Stomach (tissue), 8 donors: ENCODE measurements at regions not wholly inside any gene's neighbourhood (a gene's known extent, or its start where the extent isn't known, plus 50 kb on each side); places are given as distances from the start of the nearest gene placed in this dataset.
"Not testable (repeated sequence)": the region's sequence is repeated elsewhere in the genome, so short reads cannot be mapped to it uniquely, and the experiment has no call there.

ENCODE experiments used
- DNase-seq, 2 donors: peaks; one replicate each; pipeline versions ENCODE4 v3.0.0 to v3.0.0-alpha.2; 2013 to 2019
- H3K27ac ChIP-seq, 5 donors: fragments of 200-600 bp in 4 of 5; sonication (generic) in 4 of 5; one replicate each; pipeline ENCODE4 v1.5.1; 2013 to 2019; ENCODE audit warnings: mild to moderate bottlenecking in 1 of 5, moderate library complexity in 1 of 5
- H3K27me3 ChIP-seq, 3 donors: fragments of 200-600 bp; sonication (generic); one replicate each; pipeline ENCODE4 v1.5.1; 2017 to 2019; ENCODE audit warnings: mixed run types in 1 of 3
- H3K36me3 ChIP-seq, 4 donors: fragments of 200-600 bp; sonication (generic); 1 replicate in 3 of 4; 2 replicates in 1 of 4; pipeline ENCODE4 v1.5.1; 2016 to 2019
- H3K4me1 ChIP-seq, 4 donors: fragments of 200-600 bp; sonication (generic); one replicate each; pipeline ENCODE4 v1.5.1; 2016 to 2019
- H3K4me3 ChIP-seq, 4 donors: fragments of 200-600 bp; sonication (generic) in 3 of 4; one replicate each; pipeline ENCODE4 v1.5.1; 2016 to 2019; ENCODE audit warnings: mild to moderate bottlenecking in 1 of 4
- H3K9me3 ChIP-seq, 4 donors: fragments of 200-600 bp; sonication (generic); one replicate each; pipeline ENCODE4 v1.5.1; 2016 to 2019
- EP300 ChIP-seq: sonication (generic); formaldehyde crosslinking; IDR thresholded peaks from one replicate; pipeline ENCODE4 v1.6.1; 2017; ENCODE audit warnings: antibody characterized with exemption
- POLR2A ChIP-seq, 4 donors: fragments of 450-650 bp; IDR thresholded peaks; one replicate each; pipeline ENCODE4 v1.6.1; 2016; ENCODE audit warnings: antibody characterized with exemption in 4 of 4, control low read depth in 2 of 4, mild to moderate bottlenecking in 1 of 4, moderate library complexity in 1 of 4
- POLR2AphosphoS5 ChIP-seq, 3 donors: sonication (generic); formaldehyde crosslinking; IDR thresholded peaks; one replicate each; pipeline ENCODE4 v1.6.1; 2016; ENCODE audit warnings: antibody characterized with exemption in 3 of 3
- WGBS, 5 donors: extraction: QIAGEN DNeasy Blood & Tissue Kit in 3 of 5; methylation state at CpG; one replicate each; pipeline versions ENCODE4 v1.1.5 to v1.1.7; 2013 to 2018; 5-methylcytosine and 5-hydroxymethylcytosine counted together
- intact Hi-C: fragments of 100-400 bp; cut with DNase I; formaldehyde crosslinking; loops from one replicate; pipeline ENCODE4 v1.15.1; 2023; ENCODE audit warnings: low total_unique reads
- TF ChIP-seq, protein P1 (sequence below), 7 experiments: fragments of 450-650 bp in 4 of 7; fragments of 200-600 bp in 3 of 7; sonication (generic) in 3 of 7; IDR thresholded peaks; one replicate each; pipeline ENCODE4 v1.5.1; 2016 to 2019; ENCODE audit warnings: antibody characterized with exemption in 7 of 7, control low read depth in 2 of 7, mild to moderate bottlenecking in 1 of 7
- donor health status: healthy with polysubstance abuse.
- donor health status: Bipolar disorder and iron deficiency.
- donor health status: healthy.

- H3K27ac ChIP-seq = no peak overlapping the region
- H3K27me3 ChIP-seq = no peaks in the 10 kb centered on the region
- no peaks in the 10 kb centered on the region for H3K9me3 ChIP-seq
- no peak for DNase-seq
- no peak overlapping the region for H3K4me3 ChIP-seq
- no peaks in the 10 kb centered on the region for H3K36me3 ChIP-seq
- no peaks in the 10 kb centered on the region for H3K4me1 ChIP-seq
- intact Hi-C loops = no loop called here
- TF ChIP-seq, protein P1, sequence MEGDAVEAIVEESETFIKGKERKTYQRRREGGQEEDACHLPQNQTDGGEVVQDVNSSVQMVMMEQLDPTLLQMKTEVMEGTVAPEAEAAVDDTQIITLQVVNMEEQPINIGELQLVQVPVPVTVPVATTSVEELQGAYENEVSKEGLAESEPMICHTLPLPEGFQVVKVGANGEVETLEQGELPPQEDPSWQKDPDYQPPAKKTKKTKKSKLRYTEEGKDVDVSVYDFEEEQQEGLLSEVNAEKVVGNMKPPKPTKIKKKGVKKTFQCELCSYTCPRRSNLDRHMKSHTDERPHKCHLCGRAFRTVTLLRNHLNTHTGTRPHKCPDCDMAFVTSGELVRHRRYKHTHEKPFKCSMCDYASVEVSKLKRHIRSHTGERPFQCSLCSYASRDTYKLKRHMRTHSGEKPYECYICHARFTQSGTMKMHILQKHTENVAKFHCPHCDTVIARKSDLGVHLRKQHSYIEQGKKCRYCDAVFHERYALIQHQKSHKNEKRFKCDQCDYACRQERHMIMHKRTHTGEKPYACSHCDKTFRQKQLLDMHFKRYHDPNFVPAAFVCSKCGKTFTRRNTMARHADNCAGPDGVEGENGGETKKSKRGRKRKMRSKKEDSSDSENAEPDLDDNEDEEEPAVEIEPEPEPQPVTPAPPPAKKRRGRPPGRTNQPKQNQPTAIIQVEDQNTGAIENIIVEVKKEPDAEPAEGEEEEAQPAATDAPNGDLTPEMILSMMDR (IDR thresholded peaks at IDR 0.05) = no peak
- TF ChIP-seq POLR2AphosphoS5 (IDR thresholded peaks at IDR 0.05) = no peak
- TF ChIP-seq POLR2A (IDR thresholded peaks at IDR 0.05) = no peak
- TF ChIP-seq EP300 = no peak
- WGBS, 5 donors = 71 to 88% (median 78%) methylated on average over 3 of the region's 3 CpGs
Measured at GRCh38 chr13:34383728-34384127, 558.3 kb upstream of the NBEA start.

- intact Hi-C loops, H3K4me3 ChIP-seq, H3K4me1 ChIP-seq, H3K27ac ChIP-seq, DNase-seq, H3K27me3 ChIP-seq, H3K36me3 ChIP-seq, H3K9me3 ChIP-seq: not testable (repeated sequence)
Measured at GRCh38 chr13:34386229-34386628, 555.8 kb upstream of the NBEA start.

GRCh38 chr13:34391076-34391475 is 551.0 kb upstream of the NBEA start:
- Histone ChIP-seq H3K4me3 (no peak overlapping the region), H3K36me3 (no peaks in the 10 kb centered on the region), H3K4me1 (no peaks in the 10 kb centered on the region), H3K9me3 (peaks cover 0 to 14% (median 13%) of the 10 kb centered on the region in 4 donors), H3K27ac (no peak overlapping the region), H3K27me3 (no peaks in the 10 kb centered on the region)
- TF ChIP-seq EP300 (no peak), POLR2AphosphoS5 (IDR thresholded peaks at IDR 0.05) (no peak), POLR2A (IDR thresholded peaks at IDR 0.05) (no peak)
- TF ChIP-seq, protein P1 (IDR thresholded peaks at IDR 0.05) = no peak
- intact Hi-C loops = no loop called here
- 86 to 98% (median 93%) methylated on average over 2 of the region's 2 CpGs for WGBS, 5 donors
- no peak for DNase-seq

GRCh38 chr13:34401696-34402095 is 540.4 kb upstream of the NBEA start:
- no peaks in the 10 kb centered on the region for H3K27me3 ChIP-seq
- no peaks in the 10 kb centered on the region for H3K36me3 ChIP-seq
- peaks cover 0 to 4% (median 2%) of the 10 kb centered on the region in 4 donors for H3K9me3 ChIP-seq
- TF ChIP-seq POLR2A (IDR thresholded peaks at IDR 0.05) (no peak), POLR2AphosphoS5 (IDR thresholded peaks at IDR 0.05) (no peak), EP300 (no peak)
- TF ChIP-seq, protein P1 (IDR thresholded peaks at IDR 0.05) = no peak
- no peak overlapping the region for H3K4me3 ChIP-seq
- intact Hi-C loops = no loop called here
- H3K4me1 ChIP-seq = no peaks in the 10 kb centered on the region
- no peak for DNase-seq
- H3K27ac ChIP-seq = no peak overlapping the region
- WGBS, 5 donors = 87 to 93% (median 89%) methylated on average over 1 of the region's 1 CpG

- Histone ChIP-seq H3K9me3 (no peaks in the 10 kb centered on the region), H3K27me3 (no peaks in the 10 kb centered on the region), H3K4me1 (no peaks in the 10 kb centered on the region), H3K36me3 (no peaks in the 10 kb centered on the region), H3K27ac (no peak overlapping the region), H3K4me3 (no peak overlapping the region)
- DNase-seq = no peak
- intact Hi-C loops = no loop called here
- 83 to 94% (median 88%) methylated on average over 4 of the region's 4 CpGs for WGBS, 5 donors
- TF ChIP-seq POLR2AphosphoS5 (IDR thresholded peaks at IDR 0.05) = no peak
- TF ChIP-seq, protein P1 (IDR thresholded peaks at IDR 0.05) = no peak
- TF ChIP-seq EP300 = no peak
- TF ChIP-seq POLR2A (IDR thresholded peaks at IDR 0.05) = no peak
Measured at GRCh38 chr13:34405410-34406181, 536.5 kb upstream of the NBEA start.
